KG1 (cell line): ENCODE measurements at regions not wholly inside any gene's neighbourhood (a gene's known extent, or its start where the extent isn't known, plus 50 kb on each side); places are given as distances from the start of the nearest gene placed in this dataset.

Experiments
- DNase-seq: peaks from one replicate; lab custom pipeline; 2025; lab: John Stamatoyannopoulos, UW

DNA sequence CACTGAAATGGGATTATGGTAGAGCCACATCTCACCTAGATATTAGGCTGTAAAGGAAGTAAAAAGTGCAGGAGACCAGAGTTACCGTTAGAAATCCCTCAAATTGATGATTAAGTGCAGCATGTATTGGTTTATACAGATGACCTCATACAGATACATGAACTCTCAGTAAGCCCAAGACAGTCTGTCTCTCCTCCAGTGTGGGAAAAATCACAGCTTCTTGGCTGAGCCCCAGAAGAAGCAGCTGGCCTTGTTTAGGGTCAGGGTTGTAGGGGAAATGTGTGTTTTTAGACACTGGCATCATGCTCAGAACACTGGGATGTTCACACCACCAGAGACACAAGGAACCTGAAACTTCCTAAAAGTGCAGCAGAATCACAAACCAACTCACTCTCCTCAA is 135.9 kb downstream of the KATNIP start:
- DNase-seq, result no peak

DNA sequence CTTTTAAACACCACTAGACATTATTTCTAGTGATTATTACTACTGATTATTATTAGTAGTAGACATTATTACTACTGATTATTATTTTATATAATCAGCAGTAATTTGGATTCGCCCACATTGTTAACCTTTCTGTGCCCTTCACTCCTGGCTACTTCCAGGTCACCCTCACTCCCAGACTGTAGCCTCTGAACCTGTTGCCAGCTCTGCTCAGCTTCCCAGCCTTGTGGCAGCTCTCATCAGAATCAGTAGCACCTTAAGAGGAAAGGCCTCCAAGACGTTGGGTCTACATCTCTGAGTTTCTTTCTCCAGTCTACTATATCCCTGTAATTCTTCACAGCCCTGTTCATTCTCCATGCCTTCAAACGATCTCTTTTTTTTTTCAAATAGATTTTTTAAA is 137.0 kb downstream of the KATNIP start:
- no peak for DNase-seq

- DNase-seq, result no peak
Measured at GRCh38 chr16:27687605-27688004, 137.7 kb downstream of the KATNIP start.

DNA sequence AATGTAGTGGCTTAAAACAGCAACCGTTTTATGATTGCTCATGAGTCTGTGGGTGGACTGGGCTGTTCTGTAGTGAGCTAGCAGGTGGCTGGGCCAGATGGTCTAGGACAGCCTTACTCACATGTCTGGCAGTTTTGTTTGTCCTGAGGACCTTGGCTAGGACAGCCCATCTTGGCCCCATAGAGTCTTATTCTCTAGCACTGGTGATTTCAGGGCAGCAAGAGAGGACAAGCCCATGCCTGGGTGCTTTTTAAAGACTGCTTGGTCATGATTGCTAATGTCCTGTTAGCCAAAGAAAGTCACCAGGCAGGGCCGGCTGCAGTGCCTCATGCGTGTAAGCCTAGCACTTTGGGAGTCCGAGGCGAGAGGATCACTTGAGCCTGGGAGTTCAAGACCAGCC is 139.8 kb downstream of the KATNIP start:
- no peak for DNase-seq

GRCh38 chr16:27690608-27691007 is 140.7 kb downstream of the KATNIP start:
- DNase-seq, result no peak

GRCh38 chr16:27691721-27692120 is 141.8 kb downstream of the KATNIP start:
- no peak for DNase-seq

DNA sequence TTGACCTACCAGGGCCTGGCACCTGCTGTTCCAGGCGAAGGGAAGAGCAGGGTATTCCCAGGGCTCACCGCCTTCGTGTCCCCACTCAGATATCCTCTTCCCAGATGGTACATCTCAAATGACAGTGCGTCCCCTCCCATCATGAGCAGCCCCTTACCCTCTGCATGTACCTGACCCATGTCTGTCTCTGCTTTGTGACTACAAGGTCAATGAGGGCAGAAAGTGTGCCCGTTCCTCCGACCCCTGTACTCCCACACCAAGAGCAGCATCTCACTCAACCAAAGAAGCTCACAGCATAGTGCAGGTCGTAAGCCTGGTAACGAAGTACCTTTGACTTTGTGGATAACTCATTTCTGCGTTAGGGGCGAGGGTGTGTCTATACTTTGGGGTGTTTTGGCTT is 142.6 kb downstream of the KATNIP start:
- DNase-seq, result no peak

GRCh38 chr16:27695161-27695560 is 145.2 kb downstream of the KATNIP start:
- DNase-seq, result no peak

DNA sequence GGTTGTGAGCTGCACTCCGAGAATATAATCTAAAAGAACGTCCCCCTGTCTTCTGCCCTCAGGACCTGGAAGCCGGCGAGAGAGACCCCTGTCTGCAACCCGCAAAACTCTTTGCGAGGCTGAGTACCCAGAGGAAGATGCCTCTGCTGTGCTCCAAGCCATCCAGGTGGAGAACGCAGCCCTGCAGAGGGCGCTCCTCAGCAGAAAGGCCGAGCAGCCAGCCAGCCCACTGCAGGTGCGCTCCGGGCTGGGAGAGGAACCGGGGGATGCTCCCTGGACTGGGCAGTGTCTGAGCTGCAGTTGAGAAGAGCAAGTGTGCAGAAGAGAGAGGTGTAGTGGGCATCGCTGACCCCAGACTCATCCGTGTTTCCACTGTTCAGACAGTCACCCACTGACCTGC is 148.3 kb downstream of the KATNIP start:
- no peak for DNase-seq

GRCh38 chr16:27698746-27699145 is 148.8 kb downstream of the KATNIP start:
- DNase-seq, result no peak

GRCh38 chr16:27699540-27699939 is 149.6 kb downstream of the KATNIP start:
- DNase-seq, result no peak

DNA sequence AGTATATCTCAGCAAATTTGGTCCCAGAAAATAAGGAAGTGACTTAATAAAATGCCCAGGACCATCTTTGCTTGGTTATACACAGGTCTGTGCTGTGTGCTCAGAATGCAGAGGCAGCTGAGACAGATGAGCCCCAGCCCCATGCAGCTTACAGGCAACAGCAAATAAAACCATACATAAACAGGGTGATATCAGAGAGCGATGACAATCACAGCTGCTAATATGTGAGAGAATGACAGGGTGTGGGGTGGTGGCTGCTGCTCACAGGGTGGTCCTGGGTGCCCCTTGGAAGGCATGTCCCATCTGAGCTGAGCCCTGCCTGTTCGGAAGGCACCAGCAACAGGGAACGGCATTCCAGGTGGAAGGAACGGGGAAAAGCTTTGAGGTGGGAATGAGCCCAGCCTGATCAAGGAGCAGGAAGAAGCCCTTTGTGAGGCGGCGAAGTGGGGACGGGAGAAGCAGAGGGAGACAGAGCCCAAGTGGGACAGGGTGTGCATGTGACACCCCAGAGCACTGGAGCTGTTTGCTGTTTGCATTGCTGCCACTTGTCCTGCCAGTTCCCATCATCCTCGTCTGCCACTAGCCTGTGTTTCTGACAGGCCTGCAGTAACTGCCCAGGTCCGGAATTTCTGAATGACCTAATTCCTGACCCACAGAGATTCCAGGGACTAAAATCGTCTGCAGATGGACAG is 150.5 kb downstream of the KATNIP start:
- DNase-seq, result no peak

- no peak for DNase-seq
Measured at GRCh38 chr16:27701381-27701780, 151.4 kb downstream of the KATNIP start.

- DNase-seq, result no peak
Measured at GRCh38 chr16:27703121-27703520, 153.2 kb downstream of the KATNIP start.

DNA sequence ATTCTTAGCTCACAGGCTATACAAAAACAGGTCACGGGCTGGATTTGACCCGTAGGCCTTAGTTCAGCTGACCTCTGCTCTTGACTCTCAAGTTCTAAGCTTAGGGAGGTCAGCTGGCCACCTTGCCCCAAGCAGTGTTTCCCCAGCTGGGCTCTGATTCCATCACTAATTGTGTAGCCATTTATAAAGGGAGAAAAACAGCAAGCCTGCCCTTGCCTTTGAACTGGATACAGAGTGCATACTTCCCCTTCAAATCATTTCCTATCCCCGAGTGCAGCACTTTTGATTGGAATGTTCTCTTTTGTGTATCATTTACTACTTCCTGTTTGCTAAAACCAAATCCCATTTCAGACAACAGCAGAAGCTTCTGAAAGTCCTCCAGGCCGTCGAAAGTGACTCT is 153.6 kb downstream of the KATNIP start:
- DNase-seq, result no peak

GRCh38 chr16:27704252-27704651 is 154.3 kb downstream of the KATNIP start:
- no peak for DNase-seq

- DNase-seq, result no peak
Measured at GRCh38 chr16:27706156-27706865, 156.4 kb downstream of the KATNIP start.

GRCh38 chr16:27706866-27707685 is 157.1 kb downstream of the KATNIP start:
- no peak for DNase-seq

GRCh38 chr16:27708651-27709050 is 158.7 kb downstream of the KATNIP start:
- no peak for DNase-seq

- no peak for DNase-seq
Measured at GRCh38 chr16:27712251-27712711, 162.3 kb downstream of the KATNIP start.

DNA sequence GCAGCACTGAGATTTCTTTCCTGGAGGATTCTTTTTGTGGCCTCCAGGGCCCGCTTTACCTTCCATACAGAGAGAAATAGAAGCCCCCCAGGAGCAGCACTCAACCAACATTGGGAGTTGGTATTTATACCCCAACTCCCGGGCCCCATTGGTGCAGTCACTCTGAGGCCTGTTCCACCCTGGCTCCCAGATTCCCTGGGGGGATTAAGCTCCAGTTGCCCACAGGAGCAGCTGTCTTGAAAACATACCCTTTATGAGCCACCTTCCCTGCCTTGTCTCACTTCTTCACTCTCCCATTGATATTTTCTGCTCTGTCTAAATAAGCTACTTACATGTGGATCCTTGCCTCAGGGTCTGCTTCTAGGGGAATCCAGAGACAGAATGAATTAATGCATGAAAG is 167.8 kb downstream of the KATNIP start:
- no peak for DNase-seq

DNA sequence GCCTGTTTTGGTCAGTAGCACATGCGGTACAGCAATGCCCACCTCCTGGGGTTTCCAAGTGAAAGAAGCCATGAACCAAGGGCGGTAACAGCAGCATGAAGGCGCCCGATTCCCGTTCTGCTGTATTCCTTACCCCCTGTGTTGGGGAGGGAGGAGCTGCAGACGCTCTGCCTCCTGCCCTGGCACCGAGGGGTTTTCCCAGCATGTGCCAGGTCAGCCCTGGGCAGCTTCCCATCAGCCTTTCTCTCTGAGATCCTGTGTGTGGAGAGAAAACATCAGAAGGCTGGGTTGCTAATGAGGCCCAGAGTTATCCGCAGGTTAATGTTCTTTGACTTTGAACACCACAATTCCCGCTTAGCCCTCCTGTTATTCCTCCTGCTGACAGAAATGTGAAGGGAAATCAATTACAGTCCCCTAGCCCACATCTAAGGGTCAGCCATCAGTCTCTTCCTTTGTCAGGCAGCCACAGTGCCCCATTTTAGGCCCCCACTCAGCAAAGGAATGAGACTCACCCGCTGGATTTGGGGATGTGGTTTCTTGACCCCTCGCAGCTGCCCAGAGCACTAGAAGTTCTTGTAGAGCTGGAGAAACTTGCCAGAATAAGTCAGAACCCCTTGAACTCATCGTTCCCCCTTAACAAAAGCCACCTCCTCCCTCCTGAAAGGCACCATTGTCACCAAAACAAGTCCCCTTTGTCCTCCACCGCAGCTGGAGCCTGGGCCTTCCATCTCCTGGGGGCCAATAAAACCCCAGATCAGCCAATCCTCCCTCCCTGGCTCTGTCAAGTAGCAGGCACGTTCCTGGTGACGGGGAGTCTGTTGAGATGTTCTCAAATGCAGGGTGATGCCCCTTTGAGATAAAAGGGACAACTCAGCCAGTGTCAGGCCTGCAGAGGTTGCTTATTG is 168.5 kb downstream of the KATNIP start:
- no peak for DNase-seq
